Natural killer cell (primary cell): ENCODE measurements at regions not wholly inside any gene's neighbourhood (a gene's known extent, or its start where the extent isn't known, plus 50 kb on each side); places are given as distances from the start of the nearest gene placed in this dataset.
A peak's percentile ranks its signal among the peaks of the same experiment; 100 is the strongest.

Experiments
- ATAC-seq, 3 donors: fragments of 150-1000 bp in 2 of 3; fragments of 200-7000 bp in 1 of 3; cut with Tn5 transposase; 1 replicate in 1 of 3; 2 replicates in 2 of 3; pipeline ENCODE4 v1.10.0; 2021; ENCODE audit warnings: mild to moderate bottlenecking in 2 of 3, moderate library complexity in 2 of 3
- DNase-seq, 2 donors: peaks; one replicate each; pipeline versions ENCODE4 v3.0.0 to v3.0.0-alpha.2; 2013 to 2021; ENCODE audit warnings: mixed read lengths in 1 of 2
- H3K27ac ChIP-seq: one replicate; pipeline ENCODE4 v1.5.1; 2013; ENCODE audit warnings: mild to moderate bottlenecking, low read length
- H3K27me3 ChIP-seq: one replicate; pipeline ENCODE4 v1.6.1; 2013; ENCODE audit warnings: low read length; ENCODE audit not compliant: control insufficient read depth, insufficient read depth
- H3K36me3 ChIP-seq: one replicate; pipeline ENCODE4 v1.6.1; 2013; ENCODE audit warnings: low read length; ENCODE audit not compliant: control insufficient read depth, insufficient read depth
- H3K4me1 ChIP-seq: one replicate; pipeline ENCODE4 v1.6.1; 2013; ENCODE audit warnings: low read length; ENCODE audit not compliant: control insufficient read depth, insufficient read depth
- H3K4me3 ChIP-seq: one replicate; pipeline ENCODE4 v1.5.1; 2013; ENCODE audit warnings: low read length
- H3K9me3 ChIP-seq: one replicate; pipeline ENCODE4 v1.6.1; 2013; ENCODE audit warnings: low read length; ENCODE audit not compliant: control insufficient read depth, insufficient read depth
- H3K27ac Mint-ChIP-seq, 2 donors: one replicate each; pipeline ENCODE4 v1.8.0; 2022; ENCODE audit warnings: mild to moderate bottlenecking in 2 of 2, mixed read lengths in 2 of 2, moderate library complexity in 1 of 2
- H3K27me3 Mint-ChIP-seq, 2 donors: one replicate each; pipeline ENCODE4 v1.8.0; 2022; ENCODE audit warnings: low read depth in 2 of 2, mixed read lengths in 2 of 2
- H3K36me3 Mint-ChIP-seq: one replicate; pipeline ENCODE4 v1.8.0; 2022; ENCODE audit warnings: mixed read lengths
- H3K4me1 Mint-ChIP-seq, 2 donors: one replicate each; pipeline ENCODE4 v1.8.0; 2022; ENCODE audit warnings: mixed read lengths in 2 of 2
- H3K4me3 Mint-ChIP-seq: one replicate; pipeline ENCODE4 v1.8.0; 2022; ENCODE audit warnings: mild to moderate bottlenecking, moderate library complexity, mixed read lengths
- H3K9me3 Mint-ChIP-seq, 2 donors: one replicate each; pipeline ENCODE4 v1.8.0; 2022; ENCODE audit warnings: mixed read lengths in 2 of 2
- WGBS: methylation state at CpG from one replicate; pipeline ENCODE4 v1.1.7; 2013; ENCODE audit warnings: missing lambda C conversion rate; ENCODE audit not compliant: insufficient coverage; 5-methylcytosine and 5-hydroxymethylcytosine counted together
- intact Hi-C: fragments of 100-400 bp; cut with micrococcal nuclease; formaldehyde crosslinking; loops from one replicate; pipeline ENCODE4 v1.14.2; 2022
- TF ChIP-seq, protein P1 (sequence below): fragments of 200-600 bp; IDR thresholded peaks from one replicate; pipeline ENCODE4 v1.8.0; 2022; ENCODE audit warnings: antibody characterized with exemption

GRCh38 chr15:91787198-91787597 is 66.3 kb upstream of the SLCO3A1 start:
- ATAC-seq (peak in 1 of 3 donors; percentile 16), DNase-seq (no peak)
- H3K27ac Mint-ChIP-seq, result no peak overlapping the region
- no peaks in the 10 kb centered on the region for H3K36me3 Mint-ChIP-seq
- intact Hi-C loops, result no loop called here
- H3K27me3 Mint-ChIP-seq, result peaks cover 2 to 8% of the 10 kb centered on the region in 2 donors
- Histone ChIP-seq H3K4me3 (no peak overlapping the region), H3K36me3 (no peaks in the 10 kb centered on the region), H3K27ac (no peak overlapping the region), H3K9me3 (no peaks in the 10 kb centered on the region), H3K27me3 (no peaks in the 10 kb centered on the region), H3K4me1 (no peaks in the 10 kb centered on the region)
- TF ChIP-seq, protein P1, sequence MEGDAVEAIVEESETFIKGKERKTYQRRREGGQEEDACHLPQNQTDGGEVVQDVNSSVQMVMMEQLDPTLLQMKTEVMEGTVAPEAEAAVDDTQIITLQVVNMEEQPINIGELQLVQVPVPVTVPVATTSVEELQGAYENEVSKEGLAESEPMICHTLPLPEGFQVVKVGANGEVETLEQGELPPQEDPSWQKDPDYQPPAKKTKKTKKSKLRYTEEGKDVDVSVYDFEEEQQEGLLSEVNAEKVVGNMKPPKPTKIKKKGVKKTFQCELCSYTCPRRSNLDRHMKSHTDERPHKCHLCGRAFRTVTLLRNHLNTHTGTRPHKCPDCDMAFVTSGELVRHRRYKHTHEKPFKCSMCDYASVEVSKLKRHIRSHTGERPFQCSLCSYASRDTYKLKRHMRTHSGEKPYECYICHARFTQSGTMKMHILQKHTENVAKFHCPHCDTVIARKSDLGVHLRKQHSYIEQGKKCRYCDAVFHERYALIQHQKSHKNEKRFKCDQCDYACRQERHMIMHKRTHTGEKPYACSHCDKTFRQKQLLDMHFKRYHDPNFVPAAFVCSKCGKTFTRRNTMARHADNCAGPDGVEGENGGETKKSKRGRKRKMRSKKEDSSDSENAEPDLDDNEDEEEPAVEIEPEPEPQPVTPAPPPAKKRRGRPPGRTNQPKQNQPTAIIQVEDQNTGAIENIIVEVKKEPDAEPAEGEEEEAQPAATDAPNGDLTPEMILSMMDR, result no peak
- H3K9me3 Mint-ChIP-seq, result no peaks in the 10 kb centered on the region
- 94% methylated on average over 7 of the region's 7 CpGs for WGBS
- H3K4me1 Mint-ChIP-seq, result no peaks in the 10 kb centered on the region
- no peak overlapping the region for H3K4me3 Mint-ChIP-seq

- H3K27ac Mint-ChIP-seq, result no peak overlapping the region
- no peak for ATAC-seq
- peaks cover 12 to 18% of the 10 kb centered on the region in 2 donors for H3K27me3 Mint-ChIP-seq
- WGBS, result 80% methylated on average over 5 of the region's 5 CpGs
- Histone ChIP-seq H3K36me3 (no peaks in the 10 kb centered on the region), H3K4me1 (no peaks in the 10 kb centered on the region), H3K27me3 (no peaks in the 10 kb centered on the region), H3K27ac (no peak overlapping the region), H3K9me3 (no peaks in the 10 kb centered on the region), H3K4me3 (no peak overlapping the region)
- no peak for DNase-seq
- intact Hi-C loops, result no loop called here
- no peaks in the 10 kb centered on the region for H3K9me3 Mint-ChIP-seq
- H3K4me1 Mint-ChIP-seq, result no peaks in the 10 kb centered on the region
- TF ChIP-seq, protein P1, result no peak
- H3K4me3 Mint-ChIP-seq, result no peak overlapping the region
- H3K36me3 Mint-ChIP-seq, result no peaks in the 10 kb centered on the region
These were observed 64.4 kb upstream of the SLCO3A1 start for GRCh38 chr15:91789136-91789535.

- Histone ChIP-seq H3K4me3 (no peak overlapping the region), H3K4me1 (no peaks in the 10 kb centered on the region), H3K27ac (no peak overlapping the region), H3K9me3 (no peaks in the 10 kb centered on the region), H3K27me3 (no peaks in the 10 kb centered on the region), H3K36me3 (no peaks in the 10 kb centered on the region)
- no peak overlapping the region for H3K27ac Mint-ChIP-seq
- no peaks in the 10 kb centered on the region for H3K9me3 Mint-ChIP-seq
- H3K27me3 Mint-ChIP-seq, result peaks cover 20 to 28% of the 10 kb centered on the region in 2 donors
- 86% methylated on average over 3 of the region's 3 CpGs for WGBS
- ATAC-seq (no peak), DNase-seq (no peak)
- no peak overlapping the region for H3K4me3 Mint-ChIP-seq
- intact Hi-C loops, result no loop called here
- no peaks in the 10 kb centered on the region for H3K36me3 Mint-ChIP-seq
- TF ChIP-seq, protein P1, result no peak
- no peaks in the 10 kb centered on the region for H3K4me1 Mint-ChIP-seq
These were observed 62.7 kb upstream of the SLCO3A1 start for GRCh38 chr15:91790836-91791235.

DNA sequence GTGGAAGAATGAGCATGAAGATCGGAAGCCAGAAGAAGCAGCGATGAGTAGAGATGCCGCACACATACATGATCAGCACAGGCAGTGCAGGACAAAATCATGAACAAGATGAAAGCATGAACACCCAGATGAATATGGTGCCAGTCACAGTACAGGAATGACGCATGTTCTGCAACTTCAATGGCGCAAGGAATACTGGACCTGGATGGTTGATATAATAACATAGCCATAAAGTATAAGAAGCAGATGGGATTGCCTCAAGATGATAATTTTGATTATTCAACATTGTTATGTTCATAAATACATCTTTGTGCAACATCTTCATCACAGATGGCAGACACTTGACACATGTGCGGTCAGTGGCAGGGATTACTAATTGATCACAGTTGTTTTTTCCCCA is 59.7 kb upstream of the SLCO3A1 start:
- TF ChIP-seq, protein P1, result no peak
- H3K36me3 ChIP-seq, result no peaks in the 10 kb centered on the region
- intact Hi-C loops, result no loop called here
- 98% methylated on average over 6 of the region's 6 CpGs for WGBS
- Mint-ChIP-seq H3K4me1 (no peaks in the 10 kb centered on the region), H3K27ac (no peak overlapping the region), H3K9me3 (no peaks in the 10 kb centered on the region), H3K27me3 (peaks cover 23 to 35% of the 10 kb centered on the region in 2 donors), H3K36me3 (no peaks in the 10 kb centered on the region), H3K4me3 (no peak overlapping the region)
- ATAC-seq (no peak), DNase-seq (no peak)
- H3K4me3 ChIP-seq, result no peak overlapping the region
- no peaks in the 10 kb centered on the region for H3K9me3 ChIP-seq
- no peaks in the 10 kb centered on the region for H3K27me3 ChIP-seq
- no peaks in the 10 kb centered on the region for H3K4me1 ChIP-seq
- H3K27ac ChIP-seq, result no peak overlapping the region
